H1 (cell line): ENCODE measurements at regions not wholly inside any gene's neighbourhood (a gene's known extent, or its start where the extent isn't known, plus 50 kb on each side); places are given as distances from the start of the nearest gene placed in this dataset.

Experiments
- CHD7 ChIP-seq: fragments of 300-600 bp; sonication (generic); IDR thresholded peaks from 2 replicates; pipeline ENCODE4 v1.7.1; 2012; ENCODE audit warnings: low read length, moderate library complexity, mild to moderate bottlenecking, inconsistent platforms; ENCODE audit not compliant: insufficient replicate concordance

GRCh38 chr13:50244355-50244712 lies 229.1 kb downstream of the KCNRG start (continued):
- TF ChIP-seq CHD7: no peak
